GM23338 (cell line): ENCODE measurements at regions not wholly inside any gene's neighbourhood (a gene's known extent, or its start where the extent isn't known, plus 50 kb on each side); places are given as distances from the start of the nearest gene placed in this dataset.

Experiments used
- CTCF ChIP-seq, 2 experiments: fragments of 200-600 bp in 1 of 2; sonication (generic) in 1 of 2; conservative IDR thresholded peaks; 2 replicates each; pipeline versions ENCODE4 v1.5.1 to v1.6.1; 2016 to 2017; ENCODE audit warnings: antibody characterized with exemption in 2 of 2, low read depth in 2 of 2, mild to moderate bottlenecking in 2 of 2, moderate library complexity in 1 of 2
- EZH2phosphoT487 ChIP-seq: fragments of 200-600 bp; sonication (generic); IDR thresholded peaks from one replicate; pipeline ENCODE4 v1.8.1; 2018; ENCODE audit warnings: antibody characterized with exemption; ENCODE audit not compliant: unreplicated experiment

DNA sequence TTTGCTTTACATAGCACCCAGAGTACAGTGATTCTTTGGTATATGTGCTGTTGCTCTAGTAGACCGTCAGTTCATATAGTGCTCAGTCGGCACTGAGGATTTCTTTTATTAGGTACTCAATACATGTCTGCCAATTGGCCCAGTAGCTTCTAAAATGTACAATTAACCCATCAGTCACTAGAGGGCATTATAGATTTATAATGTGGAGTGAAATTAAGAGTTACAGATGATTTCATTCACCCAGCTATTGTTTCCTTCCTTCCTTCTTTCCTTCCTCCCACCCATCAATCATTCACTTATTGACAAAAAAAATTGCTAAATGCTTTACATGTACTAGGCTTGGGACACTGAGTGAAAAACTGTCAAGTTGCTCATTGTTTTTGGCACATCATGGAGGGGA, 263.6 kb upstream of the USP24 start:
- TF ChIP-seq CTCF (conservative IDR thresholded peaks at IDR 0.05; ENCODE audit: low read depth in 2 of 2) (peak; percentile 42 to 59), EZH2phosphoT487 (no peak)
